Astrocyte of the spinal cord (primary cell): ENCODE measurements at regions not wholly inside any gene's neighbourhood (a gene's known extent, or its start where the extent isn't known, plus 50 kb on each side); places are given as distances from the start of the nearest gene placed in this dataset.

Source experiments
- DNase-seq: peaks from one replicate; pipeline ENCODE4 v3.0.0; 2011; ENCODE audit warnings: low read depth, low spot score
- H3K4me3 ChIP-seq: 2 replicates; pipeline ENCODE4 v1.5.1; 2011; ENCODE audit warnings: low read depth, mild to moderate bottlenecking, low read length, moderate library complexity
- in situ Hi-C: cut with HindIII; loops from 2 replicates; pipeline ENCODE4 v1.10.0; 2017; ENCODE audit warnings: low sequenced_read_pairs
- TF ChIP-seq, protein P1 (sequence below): IDR thresholded peaks from 2 replicates; pipeline ENCODE4 v1.5.1; 2012; ENCODE audit warnings: low read depth, mild to moderate bottlenecking, low read length, inconsistent platforms

DNA sequence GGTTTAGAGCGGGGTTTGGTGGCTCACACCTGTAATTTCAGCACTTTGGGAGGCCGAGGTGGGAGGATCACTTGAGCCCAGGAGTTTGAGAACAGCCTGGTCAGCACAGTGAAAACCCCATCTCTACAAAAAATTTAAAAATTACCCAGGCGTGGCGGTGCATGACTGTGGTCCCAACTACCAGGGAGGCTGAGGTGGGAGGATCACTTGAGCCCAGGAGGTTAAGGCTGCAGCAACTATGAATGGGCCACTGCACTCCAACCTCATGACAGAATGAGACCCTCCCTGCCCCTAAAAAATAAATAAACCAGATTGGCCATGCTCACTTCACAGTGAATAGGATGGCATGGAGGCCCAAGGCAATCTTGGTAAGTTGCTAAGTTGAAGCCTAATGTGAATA lies 168.9 kb downstream of the RHOU start:
- in situ Hi-C loops = no loop called here
- TF ChIP-seq, protein P1, sequence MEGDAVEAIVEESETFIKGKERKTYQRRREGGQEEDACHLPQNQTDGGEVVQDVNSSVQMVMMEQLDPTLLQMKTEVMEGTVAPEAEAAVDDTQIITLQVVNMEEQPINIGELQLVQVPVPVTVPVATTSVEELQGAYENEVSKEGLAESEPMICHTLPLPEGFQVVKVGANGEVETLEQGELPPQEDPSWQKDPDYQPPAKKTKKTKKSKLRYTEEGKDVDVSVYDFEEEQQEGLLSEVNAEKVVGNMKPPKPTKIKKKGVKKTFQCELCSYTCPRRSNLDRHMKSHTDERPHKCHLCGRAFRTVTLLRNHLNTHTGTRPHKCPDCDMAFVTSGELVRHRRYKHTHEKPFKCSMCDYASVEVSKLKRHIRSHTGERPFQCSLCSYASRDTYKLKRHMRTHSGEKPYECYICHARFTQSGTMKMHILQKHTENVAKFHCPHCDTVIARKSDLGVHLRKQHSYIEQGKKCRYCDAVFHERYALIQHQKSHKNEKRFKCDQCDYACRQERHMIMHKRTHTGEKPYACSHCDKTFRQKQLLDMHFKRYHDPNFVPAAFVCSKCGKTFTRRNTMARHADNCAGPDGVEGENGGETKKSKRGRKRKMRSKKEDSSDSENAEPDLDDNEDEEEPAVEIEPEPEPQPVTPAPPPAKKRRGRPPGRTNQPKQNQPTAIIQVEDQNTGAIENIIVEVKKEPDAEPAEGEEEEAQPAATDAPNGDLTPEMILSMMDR = no peak
- DNase-seq = no peak
- H3K4me3 ChIP-seq = no peak overlapping the region

GRCh38 chr1:228905701-228906101 lies 170.4 kb downstream of the RHOU start:
- no peak overlapping the region for H3K4me3 ChIP-seq
- in situ Hi-C loops = no loop called here
- TF ChIP-seq, protein P1 = no peak
- no peak for DNase-seq

DNA sequence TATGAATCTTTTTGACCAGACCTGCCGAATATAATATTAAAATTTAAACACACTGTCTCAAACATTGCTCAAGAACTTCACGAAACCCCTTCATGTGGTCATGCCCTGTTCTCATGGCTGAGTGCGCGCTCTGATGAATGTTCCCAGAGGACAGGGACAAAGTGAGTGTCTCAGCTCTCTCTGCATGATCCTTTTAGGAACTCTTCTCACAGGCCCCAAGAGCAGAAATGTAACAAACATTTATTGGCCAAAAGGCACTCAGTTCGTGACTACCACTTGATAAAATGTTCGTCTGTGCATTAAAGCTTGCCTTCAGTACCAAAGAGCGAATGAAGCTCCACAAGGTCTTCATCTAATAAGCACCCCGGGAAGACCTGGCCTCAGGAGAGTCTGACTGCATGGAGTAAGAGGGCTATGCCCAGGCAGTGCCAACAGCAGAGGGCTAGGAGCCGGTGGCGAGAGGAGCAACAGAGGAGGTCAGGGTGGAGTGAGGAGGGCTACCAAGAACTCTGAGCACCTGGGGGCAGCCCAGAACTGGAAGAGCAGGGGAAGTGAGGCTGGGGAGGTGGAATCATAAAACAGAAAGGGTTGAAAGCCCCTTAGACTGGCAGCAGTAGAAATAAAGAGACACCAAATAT lies 171.1 kb downstream of the RHOU start:
- TF ChIP-seq, protein P1 = no peak
- no peak for DNase-seq
- H3K4me3 ChIP-seq = no peak overlapping the region
- in situ Hi-C loops = no loop called here

DNA sequence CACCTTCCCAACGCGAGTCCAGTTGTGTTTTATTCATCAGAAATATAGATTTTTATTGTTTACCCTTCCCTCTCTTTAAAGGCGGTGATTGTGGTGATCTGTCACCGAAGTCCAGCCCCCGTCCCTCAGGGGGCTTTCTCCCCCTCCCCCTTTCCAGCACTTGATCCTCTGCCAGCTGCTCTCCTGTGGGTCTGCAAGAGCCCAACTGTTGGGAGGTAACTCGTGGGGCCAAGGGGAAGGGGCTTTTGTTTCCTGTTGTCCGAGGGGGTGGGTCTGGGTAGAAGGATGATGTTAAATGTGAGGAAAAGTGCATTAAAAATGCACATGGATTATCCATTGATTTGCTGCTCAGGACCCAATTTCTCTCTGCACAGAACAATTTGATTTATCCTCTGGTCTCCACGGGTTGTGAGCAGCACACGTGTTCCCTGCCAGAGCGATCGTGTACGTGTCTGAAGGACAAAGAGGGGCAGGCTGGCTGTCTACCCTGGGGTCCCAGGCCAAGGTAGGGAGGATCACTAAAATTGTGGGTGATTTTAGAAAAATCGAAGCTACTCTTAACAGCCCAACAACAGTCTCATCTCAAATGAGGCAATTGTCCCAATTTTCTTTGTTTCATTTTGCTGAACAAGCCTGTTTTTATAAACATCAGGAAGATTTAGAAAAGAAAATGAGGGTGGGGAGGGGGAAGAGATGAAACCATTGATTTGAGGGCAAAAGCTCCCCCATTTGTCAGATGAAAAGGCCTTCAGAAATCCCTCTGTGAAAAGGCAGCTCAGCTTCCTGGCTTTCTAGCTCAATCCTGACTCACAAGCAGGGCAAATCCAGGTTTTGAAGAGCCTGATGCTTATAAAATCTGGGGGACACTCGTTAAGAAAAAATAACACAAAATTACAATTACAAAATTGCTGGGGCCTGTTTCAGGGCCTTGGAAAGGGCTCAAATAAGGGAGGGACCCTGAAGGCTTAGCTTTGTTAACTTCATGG lies 176.2 kb downstream of the RHOU start:
- DNase-seq = no peak
- in situ Hi-C loops = no loop called here
- TF ChIP-seq, protein P1 = no peak
- H3K4me3 ChIP-seq = no peak overlapping the region

DNA sequence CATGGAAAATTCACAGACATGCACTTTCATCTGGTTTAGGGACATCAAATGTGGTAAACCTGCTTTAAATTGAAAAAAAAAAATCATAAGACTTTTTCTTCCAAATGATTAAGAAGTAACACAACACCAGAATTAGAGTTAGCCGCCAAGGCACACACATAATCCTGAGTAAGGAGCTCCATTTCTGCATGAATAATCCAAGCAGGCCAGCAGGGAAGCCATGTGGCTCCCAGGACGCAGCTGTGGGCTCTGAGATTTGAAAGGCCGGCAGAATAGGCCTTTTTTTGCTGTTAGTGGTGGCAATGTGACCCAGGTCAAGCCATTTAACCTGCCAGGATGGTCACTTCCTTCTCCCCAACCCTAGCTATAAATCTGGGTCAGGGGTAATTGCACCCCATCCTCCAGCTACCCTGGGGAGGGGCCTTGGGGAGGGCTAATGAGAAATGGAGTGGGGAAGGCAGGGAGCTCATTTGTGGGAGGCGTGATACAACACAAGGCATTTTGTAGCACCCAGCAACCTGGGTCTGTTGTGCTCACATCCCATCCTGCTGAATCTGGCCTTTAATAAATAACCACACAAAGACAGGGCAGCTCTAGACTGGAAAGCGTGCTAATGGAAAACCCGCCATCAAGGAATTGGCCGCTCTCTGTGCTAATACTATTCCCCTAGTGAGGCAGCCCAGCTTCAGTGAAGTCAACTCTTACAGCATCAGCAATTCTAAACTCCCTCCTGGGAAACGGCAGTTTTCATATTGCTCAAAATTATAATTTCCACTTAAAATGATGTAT lies 178.5 kb downstream of the RHOU start:
- in situ Hi-C loops = no loop called here
- TF ChIP-seq, protein P1 = no peak

GRCh38 chr1:228914700-228915099 lies 179.4 kb downstream of the RHOU start:
- DNase-seq = no peak
- TF ChIP-seq, protein P1 = no peak
- no peak overlapping the region for H3K4me3 ChIP-seq
- in situ Hi-C loops = no loop called here

More for the DNA sequence above, 178.5 kb downstream of the RHOU start:
- H3K4me3 ChIP-seq = no peak overlapping the region
- no peak for DNase-seq
